ENCODE measurements at regions not wholly inside any gene's neighbourhood (a gene's known extent, or its start where the extent isn't known, plus 50 kb on each side); places are given as distances from the start of the nearest gene placed in this dataset.

- TF ChIP-seq EZH2 (IDR thresholded peaks at IDR 0.05; ENCODE audit: borderline replicate concordance, low read depth, low read length, poor library complexity, severe bottlenecking) = no peak
- no peak for TF ChIP-seq CTCF (conservative IDR thresholded peaks at IDR 0.05; ENCODE audit: low read depth, low read length)
These were observed 610.8 kb downstream of the RAB28 start for GRCh38 chr4:12873351-12873750.

All from A673 (cell line).